RWPE2 (cell line): ENCODE measurements at regions not wholly inside any gene's neighbourhood (a gene's known extent, or its start where the extent isn't known, plus 50 kb on each side); places are given as distances from the start of the nearest gene placed in this dataset.
A peak's percentile ranks its signal among the peaks of the same experiment; 100 is the strongest.

Experiments
- ATAC-seq: fragments of 200-7000 bp; cut with Tn5 transposase; 3 replicates; pipeline ENCODE4 v1.9.1; 2021; ENCODE audit warnings: low read depth
- DNase-seq: peaks from one replicate; pipeline ENCODE4 v3.0.0-alpha.2; 2020; ENCODE audit warnings: low spot score
- H3K27ac ChIP-seq: fragments of 450-650 bp; 2 replicates; pipeline ENCODE4 v1.5.1; 2017; ENCODE audit warnings: mild to moderate bottlenecking; ENCODE audit not compliant: poor library complexity, severe bottlenecking
- H3K27me3 ChIP-seq: fragments of 250-450 bp; sonication (Bioruptor Pico); 2 replicates; pipeline ENCODE4 v1.5.1; 2021; ENCODE audit warnings: mild to moderate bottlenecking, moderate library complexity; ENCODE audit not compliant: insufficient read depth, poor library complexity, severe bottlenecking
- H3K36me3 ChIP-seq: fragments of 250-450 bp; sonication (Bioruptor Pico); 2 replicates; pipeline ENCODE4 v1.5.1; 2020; ENCODE audit warnings: low read depth, mild to moderate bottlenecking, moderate library complexity
- H3K4me1 ChIP-seq: fragments of 250-450 bp; sonication (Bioruptor Pico); 2 replicates; pipeline ENCODE4 v1.5.1; 2021; ENCODE audit warnings: mild to moderate bottlenecking, moderate library complexity; ENCODE audit not compliant: insufficient read depth, poor library complexity, severe bottlenecking
- H3K4me3 ChIP-seq: fragments of 250-450 bp; sonication (Bioruptor Pico); 2 replicates; pipeline ENCODE4 v1.5.1; 2021; ENCODE audit warnings: mild to moderate bottlenecking, moderate library complexity; ENCODE audit not compliant: severe bottlenecking
- H3K9me3 ChIP-seq: fragments of 250-450 bp; sonication (Bioruptor Pico); 2 replicates; pipeline ENCODE4 v1.5.1; 2021; ENCODE audit warnings: mild to moderate bottlenecking, moderate library complexity; ENCODE audit not compliant: severe bottlenecking
- CTCF ChIP-seq: fragments of 450-650 bp; IDR thresholded peaks from one replicate; pipeline ENCODE4 v1.5.1; 2017; ENCODE audit warnings: mild to moderate bottlenecking, moderate library complexity; ENCODE audit not compliant: poor library complexity, severe bottlenecking

- no peak overlapping the region for H3K4me3 ChIP-seq
- no peaks in the 10 kb centered on the region for H3K4me1 ChIP-seq
- H3K36me3 ChIP-seq = no peaks in the 10 kb centered on the region
- H3K27me3 ChIP-seq = peaks cover 33% of the 10 kb centered on the region
- ATAC-seq (no peak), DNase-seq (no peak)
- no peaks in the 10 kb centered on the region for H3K9me3 ChIP-seq
- H3K27ac ChIP-seq = no peak overlapping the region
- TF ChIP-seq CTCF = no peak
Observed at GRCh38 chr17:34198519-34198918, 56.6 kb upstream of the CCL2 start.

DNA sequence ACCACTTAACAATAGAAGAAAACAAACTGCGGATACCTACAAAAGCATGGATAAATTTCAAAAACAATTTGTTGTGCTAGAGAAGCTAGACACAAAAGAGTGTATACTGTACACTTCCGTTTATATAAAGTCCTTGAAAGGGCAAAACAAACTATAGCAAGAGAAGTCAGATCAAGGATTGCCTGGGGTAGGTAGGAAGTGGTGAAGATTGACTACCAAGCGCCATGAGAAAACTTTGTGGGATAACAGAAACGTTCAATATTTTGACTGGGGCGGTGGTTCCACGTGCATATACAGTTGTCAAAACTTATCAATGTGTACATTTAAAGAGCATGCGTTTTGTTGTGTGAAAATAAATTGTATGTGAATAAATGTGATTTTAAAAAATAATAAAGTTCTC, 55.6 kb upstream of the CCL2 start:
- Histone ChIP-seq H3K27me3 (peaks cover 26% of the 10 kb centered on the region), H3K4me3 (no peak overlapping the region), H3K27ac (no peak overlapping the region), H3K4me1 (no peaks in the 10 kb centered on the region), H3K36me3 (no peaks in the 10 kb centered on the region), H3K9me3 (no peaks in the 10 kb centered on the region)
- DNase-seq (no peak), ATAC-seq (no peak)
- no peak for TF ChIP-seq CTCF

DNA sequence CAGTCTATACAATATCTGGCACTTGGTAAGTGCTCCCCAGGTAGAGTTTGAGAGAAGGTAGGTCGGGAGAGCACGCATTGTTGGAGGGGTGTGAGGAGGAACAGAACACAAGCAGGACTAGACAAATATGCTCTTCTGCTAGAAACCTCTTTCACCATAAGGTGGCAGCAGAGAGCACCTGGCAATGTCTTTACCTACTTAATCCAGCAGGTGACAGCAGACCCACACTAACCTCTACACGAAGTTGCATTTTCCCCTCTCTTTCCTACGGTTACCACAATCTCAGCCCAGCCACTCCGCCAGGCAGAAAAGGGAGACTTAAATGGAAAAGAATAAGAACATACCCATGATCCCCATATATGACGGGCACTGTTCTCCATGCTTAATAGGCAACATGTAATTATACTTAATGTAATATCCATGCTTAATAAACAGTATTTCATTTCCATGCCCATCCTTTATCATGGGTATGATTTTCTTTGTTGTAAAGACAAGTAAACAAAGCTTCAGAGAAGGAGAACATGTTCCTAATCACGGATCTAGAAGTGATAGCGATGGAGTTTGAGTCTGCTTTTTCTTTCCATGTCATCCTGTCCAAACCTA, 55.1 kb upstream of the CCL2 start:
- no peaks in the 10 kb centered on the region for H3K4me1 ChIP-seq
- no peak overlapping the region for H3K4me3 ChIP-seq
- H3K27me3 ChIP-seq = peaks cover 26% of the 10 kb centered on the region
- no peaks in the 10 kb centered on the region for H3K36me3 ChIP-seq
- ATAC-seq (peak; percentile 80), DNase-seq (no peak)
- no peak overlapping the region for H3K27ac ChIP-seq
- no peaks in the 10 kb centered on the region for H3K9me3 ChIP-seq
- peak; percentile 99 for TF ChIP-seq CTCF

- H3K27ac ChIP-seq = no peak overlapping the region
- no peaks in the 10 kb centered on the region for H3K9me3 ChIP-seq
- ATAC-seq (no peak), DNase-seq (no peak)
- no peaks in the 10 kb centered on the region for H3K36me3 ChIP-seq
- no peak overlapping the region for H3K4me3 ChIP-seq
- TF ChIP-seq CTCF = no peak
- H3K4me1 ChIP-seq = no peaks in the 10 kb centered on the region
- peaks cover 23% of the 10 kb centered on the region for H3K27me3 ChIP-seq
Observed at GRCh38 chr17:34201225-34201624, 53.9 kb upstream of the CCL2 start.

GRCh38 chr17:34201767-34202166, 53.3 kb upstream of the CCL2 start:
- no peak for ATAC-seq
- no peak for DNase-seq
- Histone ChIP-seq H3K4me1 (no peaks in the 10 kb centered on the region), H3K27ac (no peak overlapping the region), H3K27me3 (peaks cover 23% of the 10 kb centered on the region), H3K4me3 (no peak overlapping the region), H3K9me3 (no peaks in the 10 kb centered on the region), H3K36me3 (no peaks in the 10 kb centered on the region)
- TF ChIP-seq CTCF = no peak
